Mammary epithelial cell (primary cell): ENCODE measurements at regions not wholly inside any gene's neighbourhood (a gene's known extent, or its start where the extent isn't known, plus 50 kb on each side); places are given as distances from the start of the nearest gene placed in this dataset.

Experiments
- CTCF ChIP-seq, 2 donors: IDR thresholded peaks in 1 of 2; conservative IDR thresholded peaks in 1 of 2; 2 replicates each; pipeline ENCODE4 v1.5.1; 2011 to 2012; ENCODE audit warnings: inconsistent platforms in 2 of 2, low read length in 2 of 2, mild to moderate bottlenecking in 2 of 2, control low read depth in 1 of 2, low read depth in 1 of 2; ENCODE audit not compliant: insufficient read depth in 1 of 2; ENCODE audit errors: extremely low read depth in 1 of 2
- EZH2 ChIP-seq: IDR thresholded peaks from 2 replicates; pipeline ENCODE4 v1.6.1; 2012; ENCODE audit warnings: low read length, inconsistent platforms, borderline replicate concordance

GRCh38 chr14:37864128-37864527, 268.7 kb downstream of the TTC6 start:
- no peak for TF ChIP-seq CTCF (conservative IDR thresholded peaks at IDR 0.05 in 1 of 2, IDR thresholded peaks at IDR 0.05 in 1 of 2; ENCODE audit: extremely low read depth in 1 of 2, insufficient read depth in 1 of 2, low read depth in 1 of 2, low read length in 2 of 2)
- TF ChIP-seq EZH2 = no peak
